DMS79 treated with DMSO at 0.1 percent for 48 hours (cell line): ENCODE measurements at regions not wholly inside any gene's neighbourhood (a gene's known extent, or its start where the extent isn't known, plus 50 kb on each side); places are given as distances from the start of the nearest gene placed in this dataset.

Experiments used
- DNase-seq: peaks from one replicate; lab custom pipeline; 2025; lab: John Stamatoyannopoulos, UW

GRCh38 chr21:24217151-24217550 is 1390.1 kb downstream of the MRPL39 start:
- no peak for DNase-seq

DNA sequence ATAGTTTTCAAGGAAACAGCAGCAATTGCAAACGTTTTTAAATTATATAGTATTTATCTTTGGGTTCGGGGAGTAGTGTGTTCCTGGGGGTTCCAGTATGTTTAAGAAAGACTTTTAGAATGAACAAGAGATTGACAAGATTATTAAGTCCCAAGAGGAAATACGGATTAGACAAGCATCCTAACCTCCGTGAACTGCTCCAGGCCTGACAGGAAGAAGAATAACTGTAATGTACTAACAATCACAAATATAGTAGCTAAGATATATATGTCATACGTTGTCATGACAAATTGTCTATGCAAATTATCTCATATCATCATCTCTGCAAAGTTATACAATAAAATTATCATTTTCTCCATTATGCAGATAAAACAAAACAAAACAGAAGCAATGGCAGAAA is 1397.2 kb downstream of the MRPL39 start:
- DNase-seq: no peak

DNA sequence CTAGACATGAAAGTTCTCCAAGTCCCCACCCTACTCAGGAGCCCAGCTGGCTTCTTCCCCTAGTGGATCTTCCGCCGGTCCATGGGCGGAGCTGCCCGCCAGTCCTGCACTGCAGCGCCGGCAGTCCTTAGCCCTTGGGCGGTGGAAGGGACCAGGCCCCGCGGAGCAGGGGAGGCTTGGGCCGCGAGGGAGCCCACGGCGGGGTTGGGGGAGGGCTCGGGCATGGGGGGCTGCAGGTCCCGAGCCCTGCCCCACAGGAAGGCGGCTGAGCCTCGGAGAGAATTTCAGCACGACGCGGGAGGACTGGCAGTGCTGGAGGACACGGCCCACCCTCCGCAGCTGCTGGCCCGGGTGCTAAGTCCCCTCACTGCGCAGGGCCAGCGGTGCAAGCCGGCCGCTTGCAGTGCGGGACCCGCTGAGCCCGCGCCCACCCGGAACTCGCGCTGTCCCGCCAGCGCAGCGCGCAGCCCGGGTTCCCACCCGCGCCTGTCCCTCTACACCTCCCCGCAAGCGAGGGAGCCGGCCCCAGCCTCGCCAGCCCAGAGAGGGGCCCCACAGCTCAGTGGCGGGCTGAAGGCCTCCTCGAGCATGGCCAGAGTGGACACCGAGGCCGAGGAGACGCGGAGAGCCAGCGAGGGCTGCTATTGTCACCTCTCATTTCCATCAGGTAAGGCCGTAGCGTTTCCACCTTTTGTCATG is 1398.6 kb downstream of the MRPL39 start:
- DNase-seq: no peak

DNA sequence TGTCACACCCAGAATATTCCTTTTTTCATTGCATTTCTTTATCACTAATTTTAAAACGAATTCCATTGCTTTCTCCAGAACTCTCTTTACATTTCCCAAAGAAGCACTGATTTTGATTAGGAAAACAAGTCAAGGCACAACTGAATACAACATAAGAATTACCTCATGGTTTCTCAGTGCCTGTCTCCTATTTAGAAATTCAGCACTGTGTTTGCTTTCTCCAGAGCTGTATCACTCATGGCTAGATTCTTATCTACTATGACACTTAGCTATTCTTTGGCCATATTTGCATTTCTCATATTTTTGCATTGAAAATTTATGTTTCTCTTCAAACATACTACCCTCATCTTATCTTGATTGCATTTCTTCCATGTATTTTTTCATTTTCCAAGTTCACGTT is 1402.0 kb downstream of the MRPL39 start:
- no peak for DNase-seq

- DNase-seq: no peak
Observed at GRCh38 chr21:24204641-24205040, 1402.6 kb downstream of the MRPL39 start.

DNA sequence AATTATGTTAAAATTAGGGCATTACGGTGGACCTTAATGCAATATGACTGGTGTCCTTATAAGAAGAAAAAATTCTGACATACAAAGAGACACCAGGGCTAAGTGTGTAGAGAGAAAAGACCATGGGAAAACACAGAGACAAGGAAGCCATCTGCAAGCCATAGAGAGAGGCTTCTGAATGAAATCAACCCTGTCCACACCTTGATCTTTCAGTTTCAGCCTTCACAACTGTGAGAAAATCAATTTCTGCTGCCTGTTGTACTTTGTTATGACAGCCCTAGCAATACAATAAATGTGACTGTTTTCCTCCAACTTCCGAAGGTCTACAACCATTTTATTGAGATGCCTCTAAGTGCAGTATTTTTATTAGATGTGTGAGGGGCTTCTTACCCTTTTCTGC is 1407.2 kb downstream of the MRPL39 start:
- no peak for DNase-seq

- no peak for DNase-seq
Observed at GRCh38 chr21:24197923-24198322, 1409.4 kb downstream of the MRPL39 start.

DNA sequence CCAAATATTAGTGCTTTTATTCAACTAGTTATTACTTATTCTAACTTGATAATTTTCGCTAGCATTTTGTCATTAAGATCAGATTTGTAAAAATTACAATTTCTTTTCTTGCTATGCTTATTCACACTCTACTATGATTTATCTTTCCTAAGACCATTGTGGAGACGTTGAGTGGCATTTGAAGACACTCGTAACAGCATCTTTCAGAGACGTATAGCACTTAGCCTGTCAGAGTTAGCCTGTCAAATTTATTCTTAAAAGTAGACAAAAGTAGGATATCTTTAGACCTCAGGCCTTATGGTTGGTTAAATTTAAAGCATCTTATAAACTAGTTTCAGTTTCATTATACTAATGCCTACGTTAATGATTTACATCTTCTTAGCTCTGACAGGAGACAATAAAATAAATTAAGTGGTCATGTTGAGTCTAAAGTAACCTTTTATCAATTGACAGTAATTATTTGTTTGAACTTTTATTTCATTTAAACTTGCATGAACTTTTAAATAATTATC is 1410.1 kb downstream of the MRPL39 start:
- DNase-seq: no peak

- no peak for DNase-seq
Observed at GRCh38 chr21:24188506-24188905, 1418.8 kb downstream of the MRPL39 start.

DNA sequence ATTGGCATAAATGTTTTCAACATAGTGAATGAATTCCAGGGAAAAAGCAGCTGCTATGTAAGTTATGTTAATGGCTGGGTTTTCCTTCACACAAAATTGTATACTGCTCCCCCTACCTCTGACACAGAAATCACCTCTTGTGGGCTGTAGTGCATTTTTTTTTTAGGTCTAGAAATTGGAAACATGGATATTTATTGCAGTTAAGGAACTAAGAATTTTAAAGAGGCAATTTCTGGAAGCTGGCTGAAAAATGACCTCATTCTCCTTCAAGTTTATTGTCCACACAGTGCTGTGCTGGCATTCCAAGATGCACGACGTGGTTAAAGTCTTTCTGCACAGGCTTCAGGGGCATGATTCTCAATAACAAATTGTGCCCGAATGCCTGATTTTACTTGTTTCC is 1424.2 kb downstream of the MRPL39 start:
- DNase-seq: no peak

- DNase-seq: no peak
Observed at GRCh38 chr21:24179110-24179509, 1428.2 kb downstream of the MRPL39 start.

DNA sequence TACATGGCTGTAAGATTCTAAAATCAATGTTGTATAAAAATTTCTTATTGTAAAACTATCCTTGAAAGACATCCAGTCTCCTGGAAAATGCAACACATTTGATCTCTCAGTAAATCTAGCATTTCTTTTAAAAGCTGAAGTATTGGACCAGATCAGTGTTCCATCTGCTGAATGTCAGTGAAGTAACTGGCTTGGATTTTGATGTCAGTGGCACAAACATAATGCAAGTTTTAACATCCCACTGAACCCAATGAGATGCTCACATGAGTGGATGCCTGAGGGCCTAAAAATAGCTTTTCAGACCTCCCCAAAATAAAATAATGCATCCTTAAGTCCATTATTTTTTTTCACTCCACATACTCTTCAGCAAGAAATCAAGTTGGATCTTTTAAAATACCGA is 1432.2 kb downstream of the MRPL39 start:
- DNase-seq: no peak

- DNase-seq: no peak
Observed at GRCh38 chr21:24171736-24172135, 1435.5 kb downstream of the MRPL39 start.

- DNase-seq: no peak
Observed at GRCh38 chr21:24163539-24163938, 1443.7 kb downstream of the MRPL39 start.

- DNase-seq: no peak
Observed at GRCh38 chr21:24160528-24160927, 1446.8 kb downstream of the MRPL39 start.

DNA sequence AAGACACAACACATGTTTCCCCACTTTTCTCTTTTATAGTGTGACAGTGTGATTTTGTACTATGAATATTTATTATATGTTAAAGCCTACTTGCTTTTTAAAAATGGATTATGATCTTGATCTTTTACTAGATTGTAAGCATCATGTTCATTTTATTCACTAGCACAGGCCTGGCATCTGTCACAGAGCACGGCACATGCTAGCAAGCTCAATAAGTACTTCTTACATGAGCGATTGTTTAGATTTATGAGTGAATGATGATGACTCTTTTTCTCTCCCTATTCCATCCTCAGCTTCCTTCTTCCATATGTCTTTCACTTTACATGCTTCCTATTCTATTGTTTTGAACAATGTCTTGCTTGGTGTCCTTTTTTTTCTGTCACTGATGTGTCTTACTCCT is 1454.1 kb downstream of the MRPL39 start:
- DNase-seq: no peak

- no peak for DNase-seq
Observed at GRCh38 chr21:24150753-24151152, 1456.5 kb downstream of the MRPL39 start.

DNA sequence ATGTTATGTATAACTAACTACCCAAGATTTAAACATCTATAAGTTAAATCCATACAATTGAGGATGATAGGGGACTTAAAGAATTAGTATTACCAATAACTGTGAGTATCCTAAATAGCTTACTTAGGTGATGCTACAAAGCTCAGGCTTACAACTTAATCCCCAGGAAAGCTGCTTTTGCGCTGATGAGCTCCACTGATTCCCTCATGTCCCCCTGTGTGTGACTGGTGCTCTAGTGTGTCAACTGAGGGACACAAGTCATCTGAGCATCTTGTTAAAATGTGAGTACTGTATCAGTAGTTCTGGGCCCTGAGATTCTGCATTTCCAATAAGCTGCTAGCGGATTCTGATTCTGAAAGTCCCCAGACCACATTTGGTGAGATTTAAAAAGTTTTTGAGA is 1458.8 kb downstream of the MRPL39 start:
- no peak for DNase-seq

DNA sequence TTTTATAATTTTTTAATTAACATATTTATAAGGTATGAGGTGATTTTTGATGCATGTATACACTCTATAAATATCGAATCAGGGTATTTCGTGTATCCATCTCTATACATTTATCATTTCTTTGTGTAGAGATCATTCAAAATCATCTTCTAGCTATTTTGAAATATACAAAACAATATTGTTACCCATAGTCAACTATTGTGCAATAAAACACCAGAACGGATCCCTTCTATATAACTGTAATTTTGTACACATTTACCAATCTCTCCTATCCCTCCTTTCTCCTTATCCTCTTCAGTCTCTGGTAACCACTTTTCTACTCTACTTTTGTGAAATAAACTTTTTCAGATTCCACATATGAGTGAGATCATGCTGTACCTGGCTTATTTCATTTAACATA is 1459.6 kb downstream of the MRPL39 start:
- DNase-seq: no peak

GRCh38 chr21:24131056-24131455 is 1476.2 kb downstream of the MRPL39 start:
- DNase-seq: no peak

DNA sequence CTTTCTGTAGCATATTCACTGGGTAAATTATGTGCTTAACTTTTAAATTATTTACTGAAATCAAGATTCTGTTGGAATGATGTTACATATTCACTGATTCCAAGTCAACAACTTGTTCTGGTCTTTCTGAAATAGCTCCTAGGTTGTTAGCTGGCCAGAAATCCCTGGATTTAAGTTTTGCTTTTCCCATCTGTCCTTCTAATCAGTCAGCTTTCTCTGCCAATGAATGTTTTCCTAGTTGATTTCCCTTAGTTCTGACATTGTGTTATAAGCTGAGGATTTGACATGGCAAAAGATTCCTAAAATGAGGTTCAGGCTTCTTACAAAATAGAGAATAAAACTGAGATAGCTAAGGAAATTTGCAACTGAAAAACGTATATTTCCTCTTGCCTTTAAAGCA is 1479.6 kb downstream of the MRPL39 start:
- DNase-seq: no peak

GRCh38 chr21:24123785-24124184 is 1483.5 kb downstream of the MRPL39 start:
- DNase-seq: no peak

- DNase-seq: no peak
Observed at GRCh38 chr21:24118738-24119459, 1488.4 kb downstream of the MRPL39 start.

GRCh38 chr21:24115141-24115540 is 1492.1 kb downstream of the MRPL39 start:
- DNase-seq: no peak
